Cardiac muscle cell (in vitro differentiated cells and primary cell): ENCODE measurements at regions not wholly inside any gene's neighbourhood (a gene's known extent, or its start where the extent isn't known, plus 50 kb on each side); places are given as distances from the start of the nearest gene placed in this dataset.

Experiments used
- DNase-seq, 2 donors: peaks; one replicate each; pipeline versions ENCODE4 v3.0.0 to v3.0.0-alpha.2; 2010 to 2017; ENCODE audit warnings: low read depth in 1 of 2, low spot score in 1 of 2
- H3K27ac ChIP-seq: fragments of 200-600 bp; sonication (generic); 2 replicates; pipeline ENCODE4 v1.5.1; 2016
- H3K27me3 ChIP-seq: fragments of 200-600 bp; sonication (generic); 2 replicates; pipeline ENCODE4 v1.6.0; 2016; ENCODE audit warnings: control low read depth
- H3K36me3 ChIP-seq: fragments of 200-600 bp; sonication (generic); 2 replicates; pipeline ENCODE4 v1.5.1; 2016; ENCODE audit warnings: control low read depth
- H3K4me1 ChIP-seq: fragments of 200-600 bp; sonication (generic); 2 replicates; pipeline ENCODE4 v1.8.1; 2017; ENCODE audit warnings: low read depth, mild to moderate bottlenecking, mixed run types
- H3K4me3 ChIP-seq: fragments of 200-600 bp; sonication (generic); 2 replicates; pipeline ENCODE4 v1.5.1; 2016; ENCODE audit warnings: mild to moderate bottlenecking
- H3K9me3 ChIP-seq: fragments of 200-600 bp; sonication (generic); 2 replicates; pipeline ENCODE4 v1.5.1; 2017; ENCODE audit warnings: low read depth, mild to moderate bottlenecking, control low read depth
- CTCF ChIP-seq: IDR thresholded peaks from 2 replicates; pipeline ENCODE4 v1.5.1; 2012; ENCODE audit warnings: low read depth, mild to moderate bottlenecking, low read length

GRCh38 chr16:9309844-9310243, 218.4 kb downstream of the HAPSTR1 start:
- Histone ChIP-seq H3K27me3 (no peaks in the 10 kb centered on the region), H3K27ac (no peak overlapping the region), H3K9me3 (no peaks in the 10 kb centered on the region), H3K4me1 (no peaks in the 10 kb centered on the region), H3K4me3 (no peak overlapping the region), H3K36me3 (no peaks in the 10 kb centered on the region)
- no peak for TF ChIP-seq CTCF
- no peak for DNase-seq

- DNase-seq, result peak in 1 of 2 donors; percentile 41
- Histone ChIP-seq H3K36me3 (no peaks in the 10 kb centered on the region), H3K4me3 (no peak overlapping the region), H3K9me3 (no peaks in the 10 kb centered on the region), H3K27ac (no peak overlapping the region), H3K27me3 (no peaks in the 10 kb centered on the region), H3K4me1 (no peaks in the 10 kb centered on the region)
- no peak for TF ChIP-seq CTCF
Measured at GRCh38 chr16:9311303-9311954, 220.0 kb downstream of the HAPSTR1 start.

GRCh38 chr16:9316008-9316407, 224.6 kb downstream of the HAPSTR1 start:
- Histone ChIP-seq H3K27ac (no peak overlapping the region), H3K4me1 (no peaks in the 10 kb centered on the region), H3K27me3 (no peaks in the 10 kb centered on the region), H3K4me3 (no peak overlapping the region), H3K9me3 (no peaks in the 10 kb centered on the region), H3K36me3 (no peaks in the 10 kb centered on the region)
- DNase-seq, result no peak
- TF ChIP-seq CTCF, result no peak

GRCh38 chr16:9316615-9317014, 225.2 kb downstream of the HAPSTR1 start:
- H3K27ac ChIP-seq, result no peak overlapping the region
- DNase-seq, result no peak
- no peaks in the 10 kb centered on the region for H3K36me3 ChIP-seq
- no peaks in the 10 kb centered on the region for H3K27me3 ChIP-seq
- H3K4me3 ChIP-seq, result no peak overlapping the region
- no peaks in the 10 kb centered on the region for H3K4me1 ChIP-seq
- H3K9me3 ChIP-seq, result no peaks in the 10 kb centered on the region
- no peak for TF ChIP-seq CTCF

- H3K9me3 ChIP-seq, result no peaks in the 10 kb centered on the region
- H3K4me1 ChIP-seq, result no peaks in the 10 kb centered on the region
- no peak overlapping the region for H3K4me3 ChIP-seq
- no peak for TF ChIP-seq CTCF
- no peak for DNase-seq
- no peaks in the 10 kb centered on the region for H3K27me3 ChIP-seq
- no peak overlapping the region for H3K27ac ChIP-seq
- H3K36me3 ChIP-seq, result no peaks in the 10 kb centered on the region
Measured at GRCh38 chr16:9318764-9319163, 227.3 kb downstream of the HAPSTR1 start.
